Neuronal stem cell (in vitro differentiated cells): ENCODE measurements at regions not wholly inside any gene's neighbourhood (a gene's known extent, or its start where the extent isn't known, plus 50 kb on each side); places are given as distances from the start of the nearest gene placed in this dataset.

Experiments
- DNase-seq: peaks from one replicate; pipeline ENCODE4 v3.0.0-alpha.2; 2013; ENCODE audit warnings: low spot score
- H2AFZ ChIP-seq: one replicate; pipeline ENCODE4 v1.6.1; 2013; ENCODE audit warnings: mild to moderate bottlenecking, low read length, inconsistent platforms
- H2AK5ac ChIP-seq: 2 replicates; pipeline ENCODE4 v1.6.1; 2013; ENCODE audit warnings: low read depth, mild to moderate bottlenecking, inconsistent platforms, low read length, moderate library complexity, mixed read lengths
- H2BK120ac ChIP-seq: 2 replicates; pipeline ENCODE4 v1.6.1; 2013; ENCODE audit warnings: low read depth, mild to moderate bottlenecking, inconsistent platforms, low read length, moderate library complexity, mixed read lengths
- H2BK12ac ChIP-seq: one replicate; pipeline ENCODE4 v1.6.1; 2013; ENCODE audit warnings: low read length, inconsistent platforms
- H2BK15ac ChIP-seq: 2 replicates; pipeline ENCODE4 v1.6.1; 2013; ENCODE audit warnings: mild to moderate bottlenecking, low read length, inconsistent platforms, mixed read lengths
- H2BK5ac ChIP-seq: one replicate; pipeline ENCODE4 v1.6.1; 2013; ENCODE audit warnings: inconsistent platforms, mild to moderate bottlenecking, low read length, moderate library complexity
- H3K14ac ChIP-seq: one replicate; pipeline ENCODE4 v1.6.1; 2013; ENCODE audit warnings: low read length, inconsistent platforms
- H3K18ac ChIP-seq: 2 replicates; pipeline ENCODE4 v1.6.1; 2013; ENCODE audit warnings: low read length, inconsistent platforms
- H3K23ac ChIP-seq: 2 replicates; pipeline ENCODE4 v1.6.1; 2013; ENCODE audit warnings: low read depth, mild to moderate bottlenecking, mixed read lengths, low read length, inconsistent platforms; ENCODE audit not compliant: poor library complexity
- H3K27ac ChIP-seq: replicated peaks from 3 replicates; pipeline ENCODE4 v1.5.1; 2013; ENCODE audit warnings: low read length, inconsistent platforms
- H3K27me3 ChIP-seq, 3 experiments: 2 replicates each; pipeline ENCODE4 v1.6.1; 2013; ENCODE audit warnings: low read length in 3 of 3, mild to moderate bottlenecking in 2 of 3, inconsistent platforms in 1 of 3, low read depth in 1 of 3, mixed read lengths in 1 of 3, moderate library complexity in 1 of 3; ENCODE audit not compliant: control insufficient read depth in 3 of 3, insufficient read depth in 3 of 3
- H3K36me3 ChIP-seq, 2 donors: replicated peaks in 1 of 2; 2 replicates each; pipeline ENCODE4 v1.6.1; 2013; ENCODE audit warnings: low read length in 2 of 2; ENCODE audit not compliant: control insufficient read depth in 2 of 2, insufficient read depth in 2 of 2
- H3K4ac ChIP-seq: 2 replicates; pipeline ENCODE4 v1.6.1; 2013; ENCODE audit warnings: inconsistent platforms, mild to moderate bottlenecking, low read length, moderate library complexity
- H3K4me1 ChIP-seq, 2 donors: 1 replicate in 1 of 2; 2 replicates in 1 of 2; pipeline ENCODE4 v1.6.1; 2013; ENCODE audit warnings: low read length in 2 of 2, low read depth in 1 of 2; ENCODE audit not compliant: control insufficient read depth in 2 of 2, insufficient read depth in 1 of 2
- H3K4me2 ChIP-seq: one replicate; pipeline ENCODE4 v1.6.1; 2013; ENCODE audit warnings: mild to moderate bottlenecking, low read length, inconsistent platforms; ENCODE audit not compliant: insufficient read depth, poor library complexity, severe bottlenecking
- H3K4me3 ChIP-seq, 2 donors: 2 replicates each; pipeline ENCODE4 v1.5.1; 2013; ENCODE audit warnings: low read length in 2 of 2, mild to moderate bottlenecking in 2 of 2, inconsistent platforms in 1 of 2, moderate library complexity in 1 of 2
- H3K79me1 ChIP-seq: one replicate; pipeline ENCODE4 v1.6.1; 2013; ENCODE audit warnings: low read depth, mild to moderate bottlenecking, inconsistent platforms, low read length, moderate library complexity
- H3K9ac ChIP-seq: one replicate; pipeline ENCODE4 v1.6.1; 2013; ENCODE audit warnings: mild to moderate bottlenecking, low read depth, low read length, inconsistent platforms; ENCODE audit not compliant: poor library complexity
- H3K9me3 ChIP-seq, 2 donors: replicated peaks in 1 of 2; 2 replicates each; pipeline versions ENCODE3 to v1.6.1; 2013; ENCODE audit warnings: low read length in 2 of 2, mild to moderate bottlenecking in 2 of 2, inconsistent platforms in 1 of 2, low read depth in 1 of 2, mixed read lengths in 1 of 2, moderate library complexity in 1 of 2; ENCODE audit not compliant: control insufficient read depth in 2 of 2, insufficient read depth in 1 of 2
- H4K8ac ChIP-seq: one replicate; pipeline ENCODE4 v1.6.1; 2013; ENCODE audit warnings: low read depth, mild to moderate bottlenecking, inconsistent platforms, low read length, moderate library complexity
- H4K91ac ChIP-seq: one replicate; pipeline ENCODE4 v1.6.1; 2013; ENCODE audit warnings: low read length, low read depth, mild to moderate bottlenecking, inconsistent platforms; ENCODE audit not compliant: poor library complexity
- WGBS, 2 donors: extraction: QIAGEN DNeasy Blood & Tissue Kit; methylation state at CpG; one replicate each; pipeline ENCODE4 v1.1.7; 2013; ENCODE audit warnings: missing lambda C conversion rate in 2 of 2, mixed read lengths in 1 of 2; ENCODE audit not compliant: insufficient read length in 2 of 2, insufficient replicate concordance in 1 of 2; ENCODE audit errors: extremely low coverage in 2 of 2; 5-methylcytosine and 5-hydroxymethylcytosine counted together

GRCh38 chr5:164289526-164289925, 784.1 kb downstream of the MAT2B start:
- Histone ChIP-seq H3K36me3 (no peaks in the 10 kb centered on the region), H3K4me1 (no peaks in the 10 kb centered on the region), H3K27ac (no peak overlapping the region), H3K18ac (no peak overlapping the region), H3K9ac (no peak overlapping the region), H2BK120ac (no peak overlapping the region), H2BK12ac (no peak overlapping the region), H2BK15ac (no peak overlapping the region), H3K9me3 (peaks cover 1 to 9% of the 10 kb centered on the region in 2 donors), H2AK5ac (no peak overlapping the region), H3K4ac (no peak overlapping the region), H4K91ac (no peak overlapping the region), H4K8ac (no peak overlapping the region), H3K23ac (no peak overlapping the region), H3K4me3 (no peak overlapping the region), H3K14ac (no peak overlapping the region), H2BK5ac (no peak overlapping the region), H2AFZ (peak overlapping the region; percentile 5), H3K4me2 (no peak overlapping the region), H3K27me3 (peaks cover 0 to 3% (median 0%) of the 10 kb centered on the region in 3 experiments), H3K79me1 (no peaks in the 10 kb centered on the region)
- DNase-seq = no peak
- WGBS, 2 donors = no CpG with 5 or more reads among the region's 1 CpG

- Histone ChIP-seq H3K23ac (no peak overlapping the region), H2AFZ (peak overlapping the region; percentile 78), H3K4me1 (peaks cover 3 to 13% of the 10 kb centered on the region in 2 donors), H4K91ac (no peak overlapping the region), H3K9me3 (peaks cover 1 to 5% of the 10 kb centered on the region in 2 donors), H3K4me3 (peak overlapping the region in 1 of 2 donors; percentile 57), H3K36me3 (no peaks in the 10 kb centered on the region), H2BK12ac (no peak overlapping the region), H3K4me2 (no peak overlapping the region), H3K27me3 (peaks cover 0 to 17% (median 0%) of the 10 kb centered on the region in 3 experiments), H3K14ac (no peak overlapping the region), H2BK15ac (no peak overlapping the region), H4K8ac (no peak overlapping the region), H2BK5ac (no peak overlapping the region), H2AK5ac (no peak overlapping the region), H3K4ac (no peak overlapping the region), H3K79me1 (no peaks in the 10 kb centered on the region), H2BK120ac (no peak overlapping the region), H3K27ac (no peak overlapping the region), H3K9ac (no peak overlapping the region), H3K18ac (no peak overlapping the region)
- DNase-seq = peak; percentile 88
- WGBS, 2 donors = no CpG with 5 or more reads among the region's 14 CpGs
Observed at GRCh38 chr5:164296603-164297080, 791.2 kb downstream of the MAT2B start.

DNA sequence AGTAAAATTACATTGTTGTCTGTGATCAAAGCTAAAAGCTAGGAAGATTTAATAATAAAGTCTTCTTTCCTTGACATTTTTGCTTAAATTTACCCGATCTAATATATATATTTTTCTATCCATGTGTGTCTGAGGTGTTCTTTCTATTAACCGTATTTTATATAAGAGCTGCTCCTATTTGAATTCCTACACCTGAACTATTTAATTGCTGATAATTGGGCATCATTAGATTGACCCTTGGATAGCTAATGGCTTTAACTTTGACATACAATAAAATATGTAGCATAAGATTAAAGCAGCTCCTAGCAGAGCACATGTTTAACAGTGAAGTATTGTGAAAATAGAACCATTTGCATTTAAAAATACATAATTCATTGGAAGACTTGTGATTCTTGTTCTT, 792.7 kb downstream of the MAT2B start:
- no peak overlapping the region for H2BK12ac ChIP-seq
- no peaks in the 10 kb centered on the region for H3K36me3 ChIP-seq
- H3K23ac ChIP-seq = no peak overlapping the region
- H2BK5ac ChIP-seq = no peak overlapping the region
- peak overlapping the region; percentile 18 for H2AFZ ChIP-seq
- H3K9ac ChIP-seq = no peak overlapping the region
- H3K18ac ChIP-seq = no peak overlapping the region
- H4K91ac ChIP-seq = no peak overlapping the region
- peak overlapping the region in 1 of 2 donors; percentile 57 for H3K4me3 ChIP-seq
- H2AK5ac ChIP-seq = no peak overlapping the region
- no peak overlapping the region for H3K27ac ChIP-seq
- no peak for DNase-seq
- H2BK120ac ChIP-seq = no peak overlapping the region
- H3K9me3 ChIP-seq = peaks cover 1 to 5% of the 10 kb centered on the region in 2 donors
- no CpG with 5 or more reads among the region's 2 CpGs for WGBS, 2 donors
- H3K27me3 ChIP-seq = peaks cover 0 to 17% (median 0%) of the 10 kb centered on the region in 3 experiments
- H3K4me1 ChIP-seq = peaks cover 3 to 13% of the 10 kb centered on the region in 2 donors
- no peak overlapping the region for H2BK15ac ChIP-seq
- H3K4ac ChIP-seq = no peak overlapping the region
- no peak overlapping the region for H3K14ac ChIP-seq
- no peak overlapping the region for H3K4me2 ChIP-seq
- H4K8ac ChIP-seq = no peak overlapping the region
- no peaks in the 10 kb centered on the region for H3K79me1 ChIP-seq

GRCh38 chr5:164300295-164300694, 794.9 kb downstream of the MAT2B start:
- Histone ChIP-seq H2BK12ac (no peak overlapping the region), H3K4me1 (peaks cover 3 to 13% of the 10 kb centered on the region in 2 donors), H3K23ac (no peak overlapping the region), H4K8ac (no peak overlapping the region), H3K4ac (no peak overlapping the region), H3K27ac (no peak overlapping the region), H2BK15ac (no peak overlapping the region), H4K91ac (no peak overlapping the region), H3K27me3 (peaks cover 0 to 9% (median 0%) of the 10 kb centered on the region in 3 experiments), H2BK120ac (no peak overlapping the region), H3K9me3 (no peaks in the 10 kb centered on the region), H2BK5ac (no peak overlapping the region), H3K9ac (no peak overlapping the region), H3K4me3 (no peak overlapping the region), H3K4me2 (no peak overlapping the region), H3K79me1 (no peaks in the 10 kb centered on the region), H2AK5ac (no peak overlapping the region), H3K18ac (no peak overlapping the region), H3K36me3 (no peaks in the 10 kb centered on the region), H3K14ac (no peak overlapping the region), H2AFZ (peak overlapping the region; percentile 58)
- no peak for DNase-seq
